Suprapubic skin (tissue), 3 donors: ENCODE measurements at regions not wholly inside any gene's neighbourhood (a gene's known extent, or its start where the extent isn't known, plus 50 kb on each side); places are given as distances from the start of the nearest gene placed in this dataset.

ENCODE experiments used
- POLR2AphosphoS5 ChIP-seq, 3 donors: sonication (generic); formaldehyde crosslinking; IDR thresholded peaks; one replicate each; pipeline ENCODE4 v1.6.1; 2017; ENCODE audit warnings: antibody characterized with exemption in 3 of 3
- TF ChIP-seq, protein P1 (sequence below), 2 donors: fragments of 200-600 bp in 1 of 2; fragments of 450-650 bp in 1 of 2; sonication (generic) in 1 of 2; IDR thresholded peaks; one replicate each; pipeline ENCODE4 v1.5.1; 2016 to 2019; ENCODE audit warnings: antibody characterized with exemption in 2 of 2, mild to moderate bottlenecking in 1 of 2, moderate library complexity in 1 of 2

GRCh38 chr19:5214371-5214770, 126.2 kb downstream of the PTPRS start:
- TF ChIP-seq, protein P1, sequence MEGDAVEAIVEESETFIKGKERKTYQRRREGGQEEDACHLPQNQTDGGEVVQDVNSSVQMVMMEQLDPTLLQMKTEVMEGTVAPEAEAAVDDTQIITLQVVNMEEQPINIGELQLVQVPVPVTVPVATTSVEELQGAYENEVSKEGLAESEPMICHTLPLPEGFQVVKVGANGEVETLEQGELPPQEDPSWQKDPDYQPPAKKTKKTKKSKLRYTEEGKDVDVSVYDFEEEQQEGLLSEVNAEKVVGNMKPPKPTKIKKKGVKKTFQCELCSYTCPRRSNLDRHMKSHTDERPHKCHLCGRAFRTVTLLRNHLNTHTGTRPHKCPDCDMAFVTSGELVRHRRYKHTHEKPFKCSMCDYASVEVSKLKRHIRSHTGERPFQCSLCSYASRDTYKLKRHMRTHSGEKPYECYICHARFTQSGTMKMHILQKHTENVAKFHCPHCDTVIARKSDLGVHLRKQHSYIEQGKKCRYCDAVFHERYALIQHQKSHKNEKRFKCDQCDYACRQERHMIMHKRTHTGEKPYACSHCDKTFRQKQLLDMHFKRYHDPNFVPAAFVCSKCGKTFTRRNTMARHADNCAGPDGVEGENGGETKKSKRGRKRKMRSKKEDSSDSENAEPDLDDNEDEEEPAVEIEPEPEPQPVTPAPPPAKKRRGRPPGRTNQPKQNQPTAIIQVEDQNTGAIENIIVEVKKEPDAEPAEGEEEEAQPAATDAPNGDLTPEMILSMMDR (IDR thresholded peaks at IDR 0.05), result no peak
- TF ChIP-seq POLR2AphosphoS5 (IDR thresholded peaks at IDR 0.05), result no peak
